Osteoblast (primary cell): ENCODE measurements at regions not wholly inside any gene's neighbourhood (a gene's known extent, or its start where the extent isn't known, plus 50 kb on each side); places are given as distances from the start of the nearest gene placed in this dataset.

Experiments
- DNase-seq: peaks from one replicate; pipeline ENCODE4 v3.0.0; 2011; ENCODE audit warnings: low spot score, mixed read lengths; ENCODE audit not compliant: insufficient read length; ENCODE audit errors: missing footprints
- H2AFZ ChIP-seq: 2 replicates; pipeline ENCODE4 v1.6.0; 2011; ENCODE audit warnings: mild to moderate bottlenecking, low read length
- H3K27ac ChIP-seq: 2 replicates; pipeline ENCODE4 v1.5.1; 2011; ENCODE audit warnings: mild to moderate bottlenecking, low read depth, low read length, moderate library complexity
- H3K27me3 ChIP-seq: 2 replicates; pipeline ENCODE4 v1.6.0; 2012; ENCODE audit warnings: mild to moderate bottlenecking, control low read depth, inconsistent platforms, low read length, moderate library complexity; ENCODE audit not compliant: insufficient read depth
- H3K36me3 ChIP-seq: 2 replicates; pipeline ENCODE4 v1.5.1; 2011; ENCODE audit warnings: mild to moderate bottlenecking, low read length, control low read depth, moderate library complexity; ENCODE audit not compliant: insufficient read depth
- H3K4me1 ChIP-seq: 2 replicates; pipeline ENCODE4 v1.5.1; 2011; ENCODE audit warnings: mild to moderate bottlenecking, low read length, control low read depth, moderate library complexity; ENCODE audit not compliant: insufficient read depth
- H3K4me2 ChIP-seq: 2 replicates; pipeline ENCODE4 v1.6.0; 2011; ENCODE audit warnings: mild to moderate bottlenecking, low read length; ENCODE audit not compliant: insufficient read depth
- H3K4me3 ChIP-seq: fragments of 200-600 bp; sonication (generic); 3 replicates; pipeline ENCODE4 v1.5.1; 2012; ENCODE audit warnings: mild to moderate bottlenecking, low read length, inconsistent platforms; ENCODE audit not compliant: insufficient read depth
- H3K79me2 ChIP-seq: 2 replicates; pipeline ENCODE4 v1.6.0; 2012; ENCODE audit warnings: mild to moderate bottlenecking, low read length, control low read depth, inconsistent platforms; ENCODE audit not compliant: insufficient read depth
- H3K9me3 ChIP-seq: 2 replicates; pipeline ENCODE4 v1.5.1; 2011; ENCODE audit warnings: low read depth, low read length, control low read depth
- H4K20me1 ChIP-seq: 2 replicates; pipeline ENCODE4 v1.6.0; 2012; ENCODE audit warnings: mild to moderate bottlenecking, low read length, control low read depth; ENCODE audit not compliant: insufficient read depth
- CTCF ChIP-seq: IDR thresholded peaks from 2 replicates; pipeline ENCODE4 v1.5.1; 2011; ENCODE audit warnings: mild to moderate bottlenecking, low read depth, low read length, moderate library complexity; ENCODE audit errors: extremely low read depth

GRCh38 chr7:25876092-25876491 is 275.9 kb upstream of the NFE2L3 start:
- H3K4me3 ChIP-seq = no peak overlapping the region
- TF ChIP-seq CTCF = no peak

GRCh38 chr7:25877802-25878789 is 273.9 kb upstream of the NFE2L3 start:
- Histone ChIP-seq H3K4me3 (no peak overlapping the region), H2AFZ (no peak overlapping the region), H3K9me3 (no peaks in the 10 kb centered on the region), H4K20me1 (no peaks in the 10 kb centered on the region), H3K27ac (no peak overlapping the region), H3K79me2 (no peaks in the 10 kb centered on the region), H3K4me2 (no peak overlapping the region), H3K4me1 (no peaks in the 10 kb centered on the region), H3K36me3 (no peaks in the 10 kb centered on the region), H3K27me3 (peaks cover 35% of the 10 kb centered on the region)
- no peak for DNase-seq
- TF ChIP-seq CTCF = no peak

More at GRCh38 chr7:25876092-25876491, 275.9 kb upstream of the NFE2L3 start:
- Histone ChIP-seq H3K36me3 (no peaks in the 10 kb centered on the region), H3K79me2 (no peaks in the 10 kb centered on the region), H2AFZ (no peak overlapping the region), H3K27me3 (peaks cover 22% of the 10 kb centered on the region), H3K9me3 (no peaks in the 10 kb centered on the region), H3K4me1 (no peaks in the 10 kb centered on the region), H3K27ac (no peak overlapping the region), H4K20me1 (no peaks in the 10 kb centered on the region), H3K4me2 (no peak overlapping the region)
- no peak for DNase-seq

GRCh38 chr7:25879799-25880198 is 272.2 kb upstream of the NFE2L3 start:
- peaks cover 43% of the 10 kb centered on the region for H3K27me3 ChIP-seq
- no peaks in the 10 kb centered on the region for H3K9me3 ChIP-seq
- H3K4me3 ChIP-seq = no peak overlapping the region
- H3K27ac ChIP-seq = no peak overlapping the region
- H3K79me2 ChIP-seq = no peaks in the 10 kb centered on the region
- no peaks in the 10 kb centered on the region for H3K4me1 ChIP-seq
- DNase-seq = no peak
- no peaks in the 10 kb centered on the region for H3K36me3 ChIP-seq
- no peaks in the 10 kb centered on the region for H4K20me1 ChIP-seq
- no peak for TF ChIP-seq CTCF
- no peak overlapping the region for H3K4me2 ChIP-seq
- no peak overlapping the region for H2AFZ ChIP-seq

GRCh38 chr7:25881317-25882037 is 270.5 kb upstream of the NFE2L3 start:
- H3K27me3 ChIP-seq = peaks cover 43% of the 10 kb centered on the region
- H3K4me1 ChIP-seq = no peaks in the 10 kb centered on the region
- H3K9me3 ChIP-seq = no peaks in the 10 kb centered on the region
- no peak overlapping the region for H3K27ac ChIP-seq
- H3K4me2 ChIP-seq = no peak overlapping the region
- DNase-seq = no peak
- H3K79me2 ChIP-seq = no peaks in the 10 kb centered on the region
- H4K20me1 ChIP-seq = no peaks in the 10 kb centered on the region
- no peak overlapping the region for H2AFZ ChIP-seq
- no peaks in the 10 kb centered on the region for H3K36me3 ChIP-seq
- H3K4me3 ChIP-seq = no peak overlapping the region
- no peak for TF ChIP-seq CTCF
